Gastroesophageal sphincter (tissue), 3 donors: ENCODE measurements at regions not wholly inside any gene's neighbourhood (a gene's known extent, or its start where the extent isn't known, plus 50 kb on each side); places are given as distances from the start of the nearest gene placed in this dataset.

Experiments
- EP300 ChIP-seq: sonication (generic); formaldehyde crosslinking; IDR thresholded peaks from one replicate; pipeline ENCODE4 v1.6.1; 2017; ENCODE audit warnings: antibody characterized with exemption, mild to moderate bottlenecking
- POLR2A ChIP-seq, 2 donors: fragments of 450-650 bp; IDR thresholded peaks; one replicate each; pipeline ENCODE4 v1.6.1; 2017; ENCODE audit warnings: antibody characterized with exemption in 2 of 2, mild to moderate bottlenecking in 2 of 2, moderate library complexity in 1 of 2
- TF ChIP-seq, protein P1 (sequence below), 4 experiments: fragments of 200-600 bp in 2 of 4; fragments of 450-650 bp in 2 of 4; sonication (generic) in 1 of 4; IDR thresholded peaks; one replicate each; pipeline ENCODE4 v1.5.1; 2017 to 2019; ENCODE audit warnings: antibody characterized with exemption in 4 of 4, mild to moderate bottlenecking in 2 of 4, moderate library complexity in 2 of 4

DNA sequence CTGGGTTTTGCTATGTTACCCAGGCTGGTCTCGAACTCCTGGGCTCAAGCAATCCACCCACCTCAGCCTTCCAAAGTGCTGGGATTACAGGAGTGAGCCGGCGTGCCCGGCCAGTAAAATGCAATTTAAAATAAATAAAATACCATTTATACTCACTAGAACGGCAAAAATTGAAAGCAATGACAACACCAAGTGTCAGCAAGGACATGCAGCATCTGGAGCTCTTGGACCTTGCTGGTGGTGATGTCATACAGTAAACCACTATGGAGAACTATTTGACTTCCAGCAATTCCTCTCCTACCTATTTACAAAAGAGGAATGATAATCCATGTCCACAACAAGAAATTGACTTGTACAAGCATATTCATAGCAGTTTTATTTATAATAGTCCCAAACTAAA is 105.7 kb upstream of the PHACTR1 start:
- TF ChIP-seq EP300 (no peak), POLR2A (IDR thresholded peaks at IDR 0.05) (no peak)
- TF ChIP-seq, protein P1, sequence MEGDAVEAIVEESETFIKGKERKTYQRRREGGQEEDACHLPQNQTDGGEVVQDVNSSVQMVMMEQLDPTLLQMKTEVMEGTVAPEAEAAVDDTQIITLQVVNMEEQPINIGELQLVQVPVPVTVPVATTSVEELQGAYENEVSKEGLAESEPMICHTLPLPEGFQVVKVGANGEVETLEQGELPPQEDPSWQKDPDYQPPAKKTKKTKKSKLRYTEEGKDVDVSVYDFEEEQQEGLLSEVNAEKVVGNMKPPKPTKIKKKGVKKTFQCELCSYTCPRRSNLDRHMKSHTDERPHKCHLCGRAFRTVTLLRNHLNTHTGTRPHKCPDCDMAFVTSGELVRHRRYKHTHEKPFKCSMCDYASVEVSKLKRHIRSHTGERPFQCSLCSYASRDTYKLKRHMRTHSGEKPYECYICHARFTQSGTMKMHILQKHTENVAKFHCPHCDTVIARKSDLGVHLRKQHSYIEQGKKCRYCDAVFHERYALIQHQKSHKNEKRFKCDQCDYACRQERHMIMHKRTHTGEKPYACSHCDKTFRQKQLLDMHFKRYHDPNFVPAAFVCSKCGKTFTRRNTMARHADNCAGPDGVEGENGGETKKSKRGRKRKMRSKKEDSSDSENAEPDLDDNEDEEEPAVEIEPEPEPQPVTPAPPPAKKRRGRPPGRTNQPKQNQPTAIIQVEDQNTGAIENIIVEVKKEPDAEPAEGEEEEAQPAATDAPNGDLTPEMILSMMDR (IDR thresholded peaks at IDR 0.05), result no peak
